DOHH2 (cell line): ENCODE measurements at regions not wholly inside any gene's neighbourhood (a gene's known extent, or its start where the extent isn't known, plus 50 kb on each side); places are given as distances from the start of the nearest gene placed in this dataset.

Experiments
- H3F3A ChIP-seq: fragments of 200-600 bp; sonication (generic), shearing (Covaris generic); 2 replicates; pipeline ENCODE4 v1.6.0; 2016; ENCODE audit warnings: antibody characterized with exemption, mild to moderate bottlenecking; ENCODE audit not compliant: control insufficient read depth, insufficient read depth
- H3K27ac ChIP-seq: fragments of 200-600 bp; sonication (generic); 2 replicates; pipeline ENCODE4 v1.5.1; 2014; ENCODE audit warnings: low read depth, mild to moderate bottlenecking, low read length, moderate library complexity
- H3K27me3 ChIP-seq: fragments of 200-600 bp; sonication (generic); 2 replicates; pipeline ENCODE4 v1.6.1; 2014; ENCODE audit warnings: mild to moderate bottlenecking, low read length, mixed read lengths; ENCODE audit not compliant: control insufficient read depth
- H3K36me3 ChIP-seq: fragments of 200-600 bp; sonication (generic); 2 replicates; pipeline ENCODE4 v1.6.1; 2014; ENCODE audit warnings: mild to moderate bottlenecking, low read length, moderate library complexity, mixed read lengths; ENCODE audit not compliant: control insufficient read depth
- H3K4me1 ChIP-seq: fragments of 200-600 bp; sonication (generic); 2 replicates; pipeline ENCODE4 v1.6.1; 2014; ENCODE audit warnings: mild to moderate bottlenecking, low read length, mixed read lengths; ENCODE audit not compliant: control insufficient read depth
- H3K4me2 ChIP-seq: fragments of 200-600 bp; sonication (generic); 2 replicates; pipeline ENCODE4 v1.6.0; 2014; ENCODE audit warnings: mild to moderate bottlenecking, low read length, moderate library complexity
- H3K4me3 ChIP-seq: fragments of 200-600 bp; sonication (generic); 2 replicates; pipeline ENCODE4 v1.5.1; 2014; ENCODE audit warnings: mild to moderate bottlenecking, low read length, mixed read lengths
- H3K79me2 ChIP-seq: fragments of 200-600 bp; sonication (generic); 2 replicates; pipeline ENCODE4 v1.6.1; 2014; ENCODE audit warnings: mild to moderate bottlenecking, low read length, mixed read lengths; ENCODE audit not compliant: control insufficient read depth
- H3K9me2 ChIP-seq: fragments of 200-600 bp; sonication (generic); replicated peaks from 2 replicates; pipeline ENCODE4 v1.6.1; 2014; ENCODE audit warnings: mild to moderate bottlenecking, low read length, mixed read lengths; ENCODE audit not compliant: control insufficient read depth
- H3K9me3 ChIP-seq: fragments of 200-600 bp; sonication (generic); 2 replicates; pipeline ENCODE4 v1.6.1; 2014; ENCODE audit warnings: antibody characterized with exemption, low read length, mixed read lengths; ENCODE audit not compliant: control insufficient read depth, insufficient read depth
- H4K20me1 ChIP-seq: fragments of 200-600 bp; sonication (generic); 2 replicates; pipeline ENCODE4 v1.6.0; 2014; ENCODE audit warnings: low read depth, mild to moderate bottlenecking, antibody characterized with exemption, low read length, moderate library complexity; ENCODE audit not compliant: control insufficient read depth, insufficient read depth
- CTCF ChIP-seq: fragments of 200-600 bp; sonication (generic); IDR thresholded peaks from one replicate; pipeline ENCODE4 v1.5.1; 2014; ENCODE audit warnings: antibody characterized with exemption, mild to moderate bottlenecking, low read depth, low read length; ENCODE audit not compliant: poor library complexity, severe bottlenecking
- EZH2phosphoT487 ChIP-seq: fragments of 200-600 bp; sonication (generic); IDR thresholded peaks from 2 replicates; pipeline ENCODE4 v1.6.1; 2017; ENCODE audit warnings: borderline replicate concordance, mild to moderate bottlenecking, antibody characterized with exemption, low read length, moderate library complexity, mixed read lengths

- Histone ChIP-seq H4K20me1 (no peaks in the 10 kb centered on the region), H3K27ac (no peak overlapping the region), H3K4me1 (no peaks in the 10 kb centered on the region), H3K9me2 (no peaks in the 10 kb centered on the region), H3K36me3 (no peaks in the 10 kb centered on the region), H3K27me3 (no peaks in the 10 kb centered on the region), H3K79me2 (no peaks in the 10 kb centered on the region), H3K4me2 (no peak overlapping the region), H3K4me3 (no peak overlapping the region), H3F3A (no peaks in the 10 kb centered on the region), H3K9me3 (no peaks in the 10 kb centered on the region)
- TF ChIP-seq CTCF, result no peak
- TF ChIP-seq EZH2phosphoT487, result no peak
Measured at GRCh38 chr5:96275051-96275450, 158.0 kb downstream of the PCSK1 start.

- no peak overlapping the region for H3K4me3 ChIP-seq
- no peaks in the 10 kb centered on the region for H4K20me1 ChIP-seq
- no peaks in the 10 kb centered on the region for H3K4me1 ChIP-seq
- H3F3A ChIP-seq, result no peaks in the 10 kb centered on the region
- H3K36me3 ChIP-seq, result no peaks in the 10 kb centered on the region
- H3K9me3 ChIP-seq, result no peaks in the 10 kb centered on the region
- no peak overlapping the region for H3K27ac ChIP-seq
- TF ChIP-seq CTCF, result no peak
- no peak for TF ChIP-seq EZH2phosphoT487
- no peaks in the 10 kb centered on the region for H3K79me2 ChIP-seq
- no peak overlapping the region for H3K4me2 ChIP-seq
- no peaks in the 10 kb centered on the region for H3K9me2 ChIP-seq
- H3K27me3 ChIP-seq, result no peaks in the 10 kb centered on the region
Measured at GRCh38 chr5:96265487-96265886, 167.6 kb downstream of the PCSK1 start.

GRCh38 chr5:96264047-96264446, 169.0 kb downstream of the PCSK1 start:
- Histone ChIP-seq H3K9me3 (no peaks in the 10 kb centered on the region), H3K36me3 (no peaks in the 10 kb centered on the region), H3K27ac (no peak overlapping the region), H3K79me2 (no peaks in the 10 kb centered on the region), H3F3A (no peaks in the 10 kb centered on the region), H3K27me3 (no peaks in the 10 kb centered on the region), H4K20me1 (no peaks in the 10 kb centered on the region), H3K4me2 (no peak overlapping the region), H3K4me3 (no peak overlapping the region), H3K9me2 (no peaks in the 10 kb centered on the region), H3K4me1 (peaks cover 5% of the 10 kb centered on the region)
- no peak for TF ChIP-seq CTCF
- TF ChIP-seq EZH2phosphoT487, result no peak

GRCh38 chr5:96262105-96262504, 170.9 kb downstream of the PCSK1 start:
- Histone ChIP-seq H3K79me2 (no peaks in the 10 kb centered on the region), H3K27me3 (no peaks in the 10 kb centered on the region), H3K27ac (no peak overlapping the region), H3K9me3 (no peaks in the 10 kb centered on the region), H4K20me1 (no peaks in the 10 kb centered on the region), H3F3A (no peaks in the 10 kb centered on the region), H3K4me3 (no peak overlapping the region), H3K36me3 (no peaks in the 10 kb centered on the region), H3K4me2 (no peak overlapping the region), H3K4me1 (peaks cover 7% of the 10 kb centered on the region), H3K9me2 (no peaks in the 10 kb centered on the region)
- TF ChIP-seq EZH2phosphoT487 (no peak), CTCF (no peak)
